ENCODE measurements at regions not wholly inside any gene's neighbourhood (a gene's known extent, or its start where the extent isn't known, plus 50 kb on each side); places are given as distances from the start of the nearest gene placed in this dataset.

DNA sequence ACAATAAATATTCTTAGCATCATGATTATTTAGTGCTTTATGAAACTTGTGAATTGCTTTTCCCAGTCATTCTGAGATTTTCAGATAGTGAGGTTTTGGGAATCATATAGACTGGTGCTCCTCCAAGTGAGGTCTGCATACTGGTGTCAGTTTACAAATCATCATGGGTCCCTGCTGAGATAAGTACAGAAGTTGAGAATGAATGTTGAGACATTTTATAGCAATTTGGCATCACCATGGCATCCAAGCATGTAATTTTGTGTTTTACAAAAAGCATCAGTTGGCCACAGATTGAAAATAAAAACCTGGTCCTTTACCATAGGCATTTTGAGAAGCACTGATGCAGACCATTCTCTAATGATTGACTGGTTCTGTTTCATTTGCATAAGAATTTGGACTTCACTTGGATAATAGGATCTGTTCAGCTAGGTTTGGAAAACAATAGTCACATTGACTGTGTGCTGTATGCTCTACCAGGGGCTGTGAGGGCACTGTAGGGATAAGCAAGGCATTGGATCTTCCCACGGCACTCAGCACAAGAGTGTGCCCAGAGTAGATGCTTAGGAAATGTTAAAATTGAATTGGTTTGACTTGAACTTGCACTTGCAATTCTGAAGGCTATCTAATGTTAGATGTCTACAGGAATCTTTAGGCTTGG lies 79.0 kb upstream of the JUN start:
- no peak for DNase-seq (ENCODE audit: low spot score)

GRCh38 chr1:58864654-58865053 lies 80.8 kb upstream of the JUN start:
- DNase-seq (ENCODE audit: low spot score) = no peak

GRCh38 chr1:58866578-58866977 lies 82.7 kb upstream of the JUN start:
- no peak for DNase-seq (ENCODE audit: low spot score)

- DNase-seq (ENCODE audit: low spot score) = no peak
Observed at GRCh38 chr1:58869638-58870297, 85.9 kb upstream of the JUN start.

DNA sequence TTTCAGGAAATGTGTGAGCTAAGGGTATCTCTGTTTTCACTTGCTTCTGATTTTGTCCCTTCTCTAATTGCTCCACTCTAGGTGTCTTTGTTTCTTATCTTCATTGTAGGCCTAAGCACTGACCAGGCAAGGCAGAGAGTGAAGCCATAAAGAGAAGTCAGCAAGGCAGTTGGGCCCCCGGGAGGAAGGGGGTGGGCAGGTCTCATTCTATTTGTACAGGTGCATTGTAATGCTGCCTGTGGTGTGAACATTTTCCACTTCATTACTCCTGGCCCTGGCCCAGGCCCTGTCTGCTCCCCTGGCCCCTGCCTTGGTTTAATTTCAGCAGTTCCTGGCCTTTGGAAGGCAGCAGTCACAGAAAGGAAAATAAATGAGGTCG lies 86.4 kb upstream of the JUN start:
- DNase-seq (ENCODE audit: low spot score) = no peak

- DNase-seq (ENCODE audit: low spot score) = no peak
Observed at GRCh38 chr1:58874342-58874741, 90.5 kb upstream of the JUN start.

GRCh38 chr1:58874757-58875755 lies 91.2 kb upstream of the JUN start:
- no peak for DNase-seq (ENCODE audit: low spot score)

GRCh38 chr1:58879464-58879863 lies 95.6 kb upstream of the JUN start:
- no peak for DNase-seq (ENCODE audit: low spot score)

DNA sequence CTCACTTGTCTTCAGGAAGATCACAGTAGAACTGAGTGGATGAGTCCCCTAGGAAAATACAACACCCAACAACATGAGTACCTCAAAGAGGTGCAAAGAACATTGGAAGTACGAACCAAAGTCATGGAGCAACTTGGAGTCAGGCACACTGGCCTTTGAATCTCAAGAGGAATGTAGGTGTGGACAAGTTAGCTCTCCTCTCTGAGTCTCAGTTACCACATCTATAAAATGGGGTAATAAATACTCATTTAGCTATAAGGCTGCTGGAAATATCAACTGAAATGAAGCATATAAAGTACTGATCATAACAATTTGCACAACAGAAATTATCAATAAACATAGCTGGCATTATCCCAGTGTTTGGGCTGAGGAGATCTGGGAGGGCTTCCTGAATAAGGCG lies 96.7 kb upstream of the JUN start:
- no peak for DNase-seq (ENCODE audit: low spot score)

DNA sequence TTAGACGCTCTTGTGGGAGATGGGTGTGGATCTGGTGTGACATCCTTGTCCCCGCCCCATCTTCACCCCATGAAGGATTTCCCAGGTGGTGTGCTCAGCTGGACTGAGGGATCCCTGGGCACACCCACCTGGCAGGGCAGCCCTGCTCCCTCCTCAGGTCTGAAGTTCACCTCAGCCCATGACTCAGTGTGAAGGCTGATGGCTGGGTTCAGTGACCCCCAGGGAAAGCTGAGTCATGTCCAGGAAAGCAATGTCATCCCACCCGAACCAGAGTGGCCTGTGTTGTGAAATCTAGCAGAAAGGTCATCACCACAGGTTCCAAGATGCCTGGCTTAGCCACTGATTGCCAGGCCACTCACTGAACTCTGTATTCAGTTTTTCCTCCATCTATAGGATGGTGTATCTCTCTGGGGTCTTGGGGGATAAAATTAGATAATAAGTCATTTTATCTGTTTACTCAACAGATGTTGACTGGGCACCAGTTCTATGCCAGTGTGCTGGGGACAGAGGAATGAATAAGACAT lies 97.7 kb upstream of the JUN start:
- DNase-seq (ENCODE audit: low spot score) = peak; percentile 90

- DNase-seq (ENCODE audit: low spot score) = no peak
Observed at GRCh38 chr1:58882322-58882948, 98.6 kb upstream of the JUN start.

DNA sequence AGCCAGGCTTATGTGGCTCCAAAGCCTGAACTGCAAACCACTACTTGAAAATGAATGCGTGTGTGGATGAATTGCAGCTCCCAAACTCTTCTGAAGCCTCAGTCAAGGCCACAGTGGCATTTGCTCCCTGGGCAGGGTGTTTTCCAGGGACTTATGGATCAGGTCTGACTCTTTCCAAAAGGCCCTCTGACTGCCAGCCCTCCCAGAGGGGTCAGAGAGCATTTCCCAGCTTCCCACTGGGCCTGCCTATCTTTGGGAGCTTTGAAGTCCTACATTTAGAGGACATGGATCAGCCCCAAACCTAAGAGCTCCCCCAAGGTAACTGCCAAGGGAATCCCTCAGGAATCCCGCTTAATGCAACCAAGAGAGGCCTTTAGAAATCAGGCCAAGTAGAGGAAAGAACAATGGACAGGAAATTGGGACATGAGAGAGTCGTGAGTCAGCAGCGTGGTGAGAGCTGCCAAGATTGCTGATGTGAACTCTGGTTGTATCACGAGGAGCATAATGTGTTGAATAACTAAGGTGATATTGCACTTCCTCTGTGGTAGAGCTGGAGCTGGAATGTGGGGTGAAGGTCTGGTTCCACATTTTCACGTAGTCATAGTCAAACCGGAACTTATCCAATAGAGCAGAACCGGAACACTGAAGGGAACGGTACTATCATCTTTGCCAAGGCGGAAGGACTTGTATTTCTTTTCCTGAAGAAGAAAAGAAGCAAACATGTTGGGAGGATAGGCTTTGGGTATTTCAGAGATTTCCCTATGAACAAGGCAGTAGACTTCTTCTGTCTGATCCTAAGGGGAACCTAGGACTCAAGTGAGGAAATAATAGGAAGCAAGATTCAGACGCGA lies 99.4 kb upstream of the JUN start:
- peak; percentile 88 for DNase-seq (ENCODE audit: low spot score)

GRCh38 chr1:58883888-58884482 lies 100.1 kb upstream of the JUN start:
- no peak for DNase-seq (ENCODE audit: low spot score)

DNA sequence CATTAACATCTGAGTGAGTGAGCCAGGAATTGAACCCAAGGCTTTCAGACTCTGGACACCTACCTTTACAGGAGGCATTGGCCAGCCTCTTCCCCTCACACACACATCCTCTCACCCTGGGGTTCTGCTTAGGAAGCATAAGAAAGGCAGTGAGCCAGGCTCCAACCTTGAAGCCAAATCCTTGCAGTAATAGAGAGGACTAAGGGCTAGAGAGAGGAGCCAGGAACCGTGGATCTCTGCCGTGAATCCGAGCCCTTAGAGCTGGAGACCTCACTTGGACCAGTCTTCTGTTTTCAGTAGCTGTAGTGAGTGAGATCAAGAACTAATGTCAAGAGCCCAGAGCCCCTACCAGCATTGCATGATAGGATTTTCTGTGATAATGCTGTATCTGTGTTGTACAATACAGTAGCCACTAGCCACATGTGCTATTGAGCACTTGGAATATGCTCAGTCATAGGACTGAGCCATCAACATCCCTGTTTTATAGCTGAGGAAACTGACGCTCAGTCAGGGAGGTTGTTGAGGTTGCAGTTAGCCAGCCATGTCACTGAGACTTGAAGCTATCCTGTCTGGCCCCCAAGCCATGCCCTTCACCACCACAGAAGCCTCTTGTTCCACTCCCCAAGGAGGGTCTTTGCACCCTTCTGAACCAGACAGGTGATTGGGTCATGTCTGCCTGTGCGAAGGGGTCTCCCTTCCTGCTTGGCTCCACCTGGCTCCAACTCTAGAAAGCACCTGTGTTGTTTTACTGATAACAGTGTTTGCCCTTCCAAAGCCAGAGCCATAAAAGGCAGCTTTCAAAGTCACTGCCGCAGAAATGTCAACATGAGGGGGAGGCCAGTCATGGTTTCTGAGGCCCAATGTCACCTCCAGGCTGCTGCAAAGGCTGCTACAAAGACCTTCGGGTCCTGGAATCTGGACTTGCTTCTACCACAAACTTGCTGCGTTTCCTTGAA lies 101.1 kb upstream of the JUN start:
- peak; percentile 88 for DNase-seq (ENCODE audit: low spot score)

- DNase-seq (ENCODE audit: low spot score) = no peak
Observed at GRCh38 chr1:58885998-58886397, 102.2 kb upstream of the JUN start.

DNA sequence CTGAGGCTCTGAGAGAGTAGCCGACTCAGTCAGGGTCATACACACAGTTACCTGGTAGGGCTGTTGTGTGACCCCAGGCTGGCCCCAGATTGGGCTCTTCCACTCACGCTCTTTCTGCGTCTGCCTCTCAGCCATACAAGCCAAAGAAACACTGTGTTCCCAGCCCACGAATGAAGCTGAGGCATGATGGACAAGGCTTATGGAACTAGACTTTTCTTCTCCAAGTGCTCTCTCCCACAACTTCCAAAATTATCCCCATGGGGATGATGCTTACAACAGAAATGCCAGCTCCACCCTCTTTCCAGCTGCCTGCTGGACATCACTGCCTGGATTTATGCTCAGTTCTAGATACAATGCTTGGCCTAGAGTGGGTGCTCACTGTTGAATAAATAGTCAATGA lies 102.8 kb upstream of the JUN start:
- DNase-seq (ENCODE audit: low spot score) = no peak

DNA sequence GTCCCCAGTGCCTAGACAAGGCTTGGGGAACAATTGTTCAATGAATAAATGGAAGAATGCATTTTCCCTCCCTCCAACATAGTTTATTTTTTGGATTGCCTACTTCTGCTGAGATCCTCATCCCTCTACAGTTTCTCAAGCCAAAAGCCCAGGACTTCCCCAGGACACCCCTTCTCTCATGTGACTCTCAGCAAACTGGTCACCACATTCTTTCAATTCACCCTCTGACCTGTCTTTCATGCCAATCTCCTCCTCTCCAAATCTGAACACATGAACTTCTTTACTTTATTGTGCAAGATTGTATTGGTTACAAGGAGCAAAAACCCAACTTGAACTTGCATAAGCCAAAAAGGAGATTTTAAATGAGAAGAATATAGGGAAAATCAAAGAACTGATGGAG lies 103.2 kb upstream of the JUN start:
- DNase-seq (ENCODE audit: low spot score) = no peak

DNA sequence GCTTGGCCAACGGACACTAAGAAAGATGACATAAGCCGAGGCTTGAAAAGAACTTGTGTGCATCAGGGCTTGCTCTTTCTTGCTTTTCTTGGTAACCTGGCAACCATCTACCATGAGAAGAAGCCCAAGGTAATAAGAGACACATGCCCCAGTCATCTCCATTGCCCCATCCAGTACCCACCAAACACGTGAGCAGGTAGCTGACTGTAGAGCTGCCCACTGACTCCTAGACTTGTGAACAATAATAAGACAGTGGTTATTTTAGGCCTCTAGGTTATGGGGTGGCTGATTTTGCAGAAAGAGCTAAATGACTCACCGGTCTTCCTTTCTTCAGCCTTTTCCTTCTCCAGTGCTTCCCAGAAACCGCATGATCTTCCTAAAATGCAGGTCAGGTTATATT lies 105.0 kb upstream of the JUN start:
- DNase-seq (ENCODE audit: low spot score) = no peak

GRCh38 chr1:58890113-58890512 lies 106.3 kb upstream of the JUN start:
- DNase-seq (ENCODE audit: low spot score) = no peak

- no peak for DNase-seq (ENCODE audit: low spot score)
Observed at GRCh38 chr1:58890609-58891008, 106.8 kb upstream of the JUN start.

All from LoVo (cell line).